ENCODE measurements at regions not wholly inside any gene's neighbourhood (a gene's known extent, or its start where the extent isn't known, plus 50 kb on each side); places are given as distances from the start of the nearest gene placed in this dataset.

DNA sequence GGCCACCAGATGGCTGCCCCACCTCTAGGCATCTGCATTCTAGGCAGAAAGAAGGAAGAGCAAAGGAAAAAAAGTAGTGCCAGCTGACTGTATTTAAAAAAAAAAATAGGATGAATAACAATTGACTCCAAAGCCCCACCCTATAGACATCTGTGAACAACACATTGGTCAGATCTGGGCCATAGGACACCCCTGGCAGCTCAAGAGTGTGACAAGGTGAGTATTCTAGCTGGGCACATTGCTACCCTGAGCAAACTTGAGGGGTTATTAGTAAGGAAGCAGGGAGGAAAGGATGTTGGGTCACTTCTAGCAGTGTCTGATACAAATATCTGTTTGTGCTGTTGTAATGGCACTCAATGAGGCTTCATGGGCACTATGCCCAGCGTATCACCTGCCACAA lies 58.6 kb upstream of the NPAS2 start:
- Histone ChIP-seq H3K36me3 (ENCODE audit: control insufficient read depth, insufficient read depth, low read length) (no peaks in the 10 kb centered on the region), H3K4me3 (ENCODE audit: low read length) (no peak overlapping the region), H3K9me3 (ENCODE audit: control insufficient read depth, low read depth, low read length) (no peaks in the 10 kb centered on the region), H3K27ac (ENCODE audit: low read length) (no peak overlapping the region), H3K27me3 (ENCODE audit: control insufficient read depth, insufficient read depth, low read length) (no peaks in the 10 kb centered on the region), H3K4me1 (ENCODE audit: control insufficient read depth, insufficient read depth, low read length) (no peaks in the 10 kb centered on the region)
- WGBS (ENCODE audit: insufficient coverage, low lambda C conversion rate): no CpG with 5 or more reads among the region's 1 CpG
- no peak for DNase-seq

DNA sequence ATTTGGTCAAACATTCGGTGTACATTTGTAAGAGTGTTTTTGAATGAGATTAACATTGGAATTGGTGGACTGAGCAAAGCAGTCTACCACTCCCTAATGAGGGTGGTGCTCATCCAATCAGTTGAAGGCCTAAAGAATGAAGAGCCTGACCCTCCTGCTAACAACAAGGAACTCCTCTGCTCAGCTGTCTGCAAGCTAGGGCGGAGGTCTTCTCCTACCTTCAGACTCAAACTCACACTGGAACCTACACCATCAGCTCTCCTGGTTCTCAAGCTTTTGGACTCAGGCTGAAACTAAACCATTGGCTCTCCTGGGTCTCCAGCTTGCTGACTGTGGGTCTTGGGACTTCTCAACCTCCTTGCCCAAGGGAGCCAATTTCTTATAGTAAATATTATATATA lies 55.5 kb upstream of the NPAS2 start:
- Histone ChIP-seq H3K27ac (ENCODE audit: low read length) (no peak overlapping the region), H3K27me3 (ENCODE audit: control insufficient read depth, insufficient read depth, low read length) (no peaks in the 10 kb centered on the region), H3K4me1 (ENCODE audit: control insufficient read depth, insufficient read depth, low read length) (no peaks in the 10 kb centered on the region), H3K9me3 (ENCODE audit: control insufficient read depth, low read depth, low read length) (no peaks in the 10 kb centered on the region), H3K36me3 (ENCODE audit: control insufficient read depth, insufficient read depth, low read length) (no peaks in the 10 kb centered on the region), H3K4me3 (ENCODE audit: low read length) (no peak overlapping the region)
- DNase-seq: no peak
- no CpG with 5 or more reads among the region's 2 CpGs for WGBS (ENCODE audit: insufficient coverage, low lambda C conversion rate)

DNA sequence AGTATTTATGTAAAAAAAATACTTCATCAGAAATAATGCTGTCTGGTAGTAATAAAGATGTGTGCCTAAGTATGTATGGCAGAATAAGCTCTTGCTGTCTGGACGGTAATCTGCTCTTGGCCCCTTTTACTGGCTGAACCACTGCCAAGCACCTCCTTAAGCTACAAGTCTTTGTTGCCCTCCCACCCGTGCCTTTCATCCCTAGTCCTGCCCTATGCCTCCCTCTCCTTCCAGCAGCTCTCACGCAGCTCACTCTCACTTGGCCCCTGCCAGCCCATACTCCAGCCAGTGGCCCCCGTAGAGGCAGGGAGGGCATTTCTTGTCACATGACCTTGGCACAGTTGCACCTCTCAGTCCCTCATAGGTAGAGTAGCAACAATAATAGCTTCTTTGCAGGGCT lies 54.5 kb upstream of the NPAS2 start:
- no peaks in the 10 kb centered on the region for H3K27me3 ChIP-seq (ENCODE audit: control insufficient read depth, insufficient read depth, low read length)
- no peaks in the 10 kb centered on the region for H3K4me1 ChIP-seq (ENCODE audit: control insufficient read depth, insufficient read depth, low read length)
- H3K4me3 ChIP-seq (ENCODE audit: low read length): no peak overlapping the region
- no peak for DNase-seq
- H3K9me3 ChIP-seq (ENCODE audit: control insufficient read depth, low read depth, low read length): no peaks in the 10 kb centered on the region
- no CpG with 5 or more reads among the region's 4 CpGs for WGBS (ENCODE audit: insufficient coverage, low lambda C conversion rate)
- H3K36me3 ChIP-seq (ENCODE audit: control insufficient read depth, insufficient read depth, low read length): no peaks in the 10 kb centered on the region
- no peak overlapping the region for H3K27ac ChIP-seq (ENCODE audit: low read length)

DNA sequence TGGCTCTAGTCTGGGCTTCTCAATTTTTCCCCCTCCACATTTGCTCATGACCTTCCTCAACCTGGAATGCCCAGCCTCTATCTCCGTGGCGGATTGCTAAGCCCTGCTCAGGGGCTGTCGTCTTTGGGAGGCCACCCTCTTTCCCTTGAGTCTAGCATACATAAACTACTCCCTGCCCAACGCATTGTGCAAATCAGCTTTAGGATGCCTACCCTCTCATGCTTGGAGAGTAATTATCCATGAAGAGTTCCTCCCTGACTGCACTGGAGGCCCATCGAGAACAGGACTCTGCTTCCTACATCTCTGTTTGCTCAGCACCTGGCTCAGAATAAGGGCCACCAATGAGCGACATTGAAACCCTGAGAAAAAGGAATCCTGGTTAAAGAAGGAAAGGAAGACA lies 53.7 kb upstream of the NPAS2 start:
- H3K27ac ChIP-seq (ENCODE audit: low read length): no peak overlapping the region
- no peaks in the 10 kb centered on the region for H3K9me3 ChIP-seq (ENCODE audit: control insufficient read depth, low read depth, low read length)
- WGBS (ENCODE audit: insufficient coverage, low lambda C conversion rate): 100% methylated on average over 1 of the region's 6 CpGs
- no peaks in the 10 kb centered on the region for H3K36me3 ChIP-seq (ENCODE audit: control insufficient read depth, insufficient read depth, low read length)
- no peaks in the 10 kb centered on the region for H3K4me1 ChIP-seq (ENCODE audit: control insufficient read depth, insufficient read depth, low read length)
- DNase-seq: no peak
- H3K4me3 ChIP-seq (ENCODE audit: low read length): no peak overlapping the region
- H3K27me3 ChIP-seq (ENCODE audit: control insufficient read depth, insufficient read depth, low read length): no peaks in the 10 kb centered on the region

DNA sequence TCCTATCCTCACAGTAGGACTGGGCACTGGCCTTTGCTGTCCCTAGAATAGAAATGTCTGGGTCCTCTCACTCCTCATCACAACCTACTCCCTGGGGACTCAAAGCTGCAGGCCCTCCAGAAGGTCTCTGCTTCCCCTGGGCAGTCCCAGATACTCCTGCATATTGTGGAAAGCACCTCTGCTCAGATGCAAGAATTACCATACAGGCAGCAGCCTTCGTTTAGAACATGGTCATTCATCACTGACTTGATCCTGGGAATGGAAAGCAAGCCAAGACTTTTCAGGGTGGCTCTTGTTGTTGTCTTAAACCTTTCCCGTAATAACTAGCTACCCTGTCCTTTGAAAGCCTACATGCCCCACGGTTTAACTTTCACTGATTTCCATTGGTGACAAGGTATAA lies 53.1 kb upstream of the NPAS2 start:
- no peaks in the 10 kb centered on the region for H3K36me3 ChIP-seq (ENCODE audit: control insufficient read depth, insufficient read depth, low read length)
- no peaks in the 10 kb centered on the region for H3K9me3 ChIP-seq (ENCODE audit: control insufficient read depth, low read depth, low read length)
- H3K27me3 ChIP-seq (ENCODE audit: control insufficient read depth, insufficient read depth, low read length): no peaks in the 10 kb centered on the region
- no peak overlapping the region for H3K4me3 ChIP-seq (ENCODE audit: low read length)
- H3K27ac ChIP-seq (ENCODE audit: low read length): no peak overlapping the region
- DNase-seq: no peak
- WGBS (ENCODE audit: insufficient coverage, low lambda C conversion rate): 20% methylated on average over 1 of the region's 3 CpGs
- H3K4me1 ChIP-seq (ENCODE audit: control insufficient read depth, insufficient read depth, low read length): no peaks in the 10 kb centered on the region

DNA sequence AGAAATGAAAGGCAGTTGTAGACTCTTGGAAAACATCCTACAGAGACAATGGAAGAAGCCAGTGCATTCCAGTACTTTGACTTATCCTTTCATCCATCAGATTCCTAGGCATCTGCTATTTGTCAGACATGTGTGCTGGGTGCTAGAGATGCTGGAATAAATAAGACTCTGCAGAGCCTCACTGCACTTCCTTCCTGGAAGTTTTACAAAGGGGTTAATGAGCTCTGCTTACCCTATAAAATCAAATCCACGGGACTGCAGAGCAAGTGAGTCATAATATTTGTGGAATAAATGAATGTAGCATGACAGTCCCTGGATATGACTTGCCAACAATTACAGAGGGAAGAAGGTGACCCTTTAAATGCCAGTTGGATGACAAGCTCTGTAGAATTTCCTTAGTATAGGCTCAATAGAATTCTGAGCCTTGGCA lies 52.7 kb upstream of the NPAS2 start:
- Histone ChIP-seq H3K27ac (ENCODE audit: low read length) (no peak overlapping the region), H3K9me3 (ENCODE audit: control insufficient read depth, low read depth, low read length) (no peaks in the 10 kb centered on the region), H3K4me3 (ENCODE audit: low read length) (no peak overlapping the region), H3K4me1 (ENCODE audit: control insufficient read depth, insufficient read depth, low read length) (no peaks in the 10 kb centered on the region), H3K36me3 (ENCODE audit: control insufficient read depth, insufficient read depth, low read length) (no peaks in the 10 kb centered on the region), H3K27me3 (ENCODE audit: control insufficient read depth, insufficient read depth, low read length) (no peaks in the 10 kb centered on the region)
- DNase-seq: no peak
- no CpG with 5 or more reads among the region's 1 CpG for WGBS (ENCODE audit: insufficient coverage, low lambda C conversion rate)

DNA sequence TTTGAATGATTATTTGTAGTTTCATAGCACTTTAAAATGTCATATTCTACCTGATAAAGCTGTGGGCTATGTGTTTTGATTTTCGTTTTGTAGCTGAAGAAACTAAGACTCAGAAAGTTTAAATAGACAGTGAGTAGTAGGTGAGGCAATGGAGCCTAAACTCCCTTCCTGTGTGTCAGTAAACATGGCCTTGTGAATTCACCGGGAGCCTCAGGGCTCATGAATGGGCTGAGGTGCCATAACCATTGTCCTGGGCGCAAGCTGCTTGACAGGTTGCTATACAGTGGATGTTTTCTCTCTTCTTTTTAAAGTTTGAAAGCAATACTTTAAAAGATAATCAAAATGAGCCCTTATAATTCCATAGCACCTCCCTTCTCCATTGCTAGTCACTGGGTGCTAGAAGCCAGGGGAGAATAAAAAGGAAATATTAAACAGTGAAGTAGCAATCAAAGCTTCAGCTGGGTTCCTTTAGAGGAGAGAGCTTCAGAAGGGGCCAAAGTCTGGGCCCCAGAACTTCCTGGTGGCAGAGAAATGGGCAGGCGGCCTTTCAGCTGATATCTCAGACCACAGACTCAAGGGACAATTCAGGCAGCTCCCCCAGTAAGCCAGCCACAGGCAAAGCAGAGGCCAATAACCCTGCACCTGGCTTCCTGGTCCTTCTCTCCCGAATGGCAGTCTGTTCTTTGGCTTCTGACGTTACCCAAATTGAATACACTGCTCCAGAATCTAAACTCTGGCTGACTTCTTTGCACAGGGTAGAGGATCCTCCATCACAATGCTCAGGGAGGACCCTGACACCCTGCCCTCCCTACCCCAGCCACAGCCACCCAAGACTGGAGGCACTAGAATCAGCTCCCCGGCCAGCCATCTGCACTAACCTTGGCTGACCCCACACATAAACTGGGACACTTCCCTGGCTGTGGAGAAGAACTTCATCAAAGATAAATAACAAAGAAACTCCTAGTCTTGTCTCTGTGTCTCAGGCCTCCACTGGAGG lies 51.8 kb upstream of the NPAS2 start:
- Histone ChIP-seq H3K4me3 (ENCODE audit: low read length) (no peak overlapping the region), H3K9me3 (ENCODE audit: control insufficient read depth, low read depth, low read length) (no peaks in the 10 kb centered on the region), H3K27ac (ENCODE audit: low read length) (no peak overlapping the region), H3K27me3 (ENCODE audit: control insufficient read depth, insufficient read depth, low read length) (no peaks in the 10 kb centered on the region), H3K4me1 (ENCODE audit: control insufficient read depth, insufficient read depth, low read length) (no peaks in the 10 kb centered on the region), H3K36me3 (ENCODE audit: control insufficient read depth, insufficient read depth, low read length) (no peaks in the 10 kb centered on the region)
- no peak for DNase-seq
- no CpG with 5 or more reads among the region's 7 CpGs for WGBS (ENCODE audit: insufficient coverage, low lambda C conversion rate)
